ENCODE measurements at regions not wholly inside any gene's neighbourhood (a gene's known extent, or its start where the extent isn't known, plus 50 kb on each side); places are given as distances from the start of the nearest gene placed in this dataset.

DNA sequence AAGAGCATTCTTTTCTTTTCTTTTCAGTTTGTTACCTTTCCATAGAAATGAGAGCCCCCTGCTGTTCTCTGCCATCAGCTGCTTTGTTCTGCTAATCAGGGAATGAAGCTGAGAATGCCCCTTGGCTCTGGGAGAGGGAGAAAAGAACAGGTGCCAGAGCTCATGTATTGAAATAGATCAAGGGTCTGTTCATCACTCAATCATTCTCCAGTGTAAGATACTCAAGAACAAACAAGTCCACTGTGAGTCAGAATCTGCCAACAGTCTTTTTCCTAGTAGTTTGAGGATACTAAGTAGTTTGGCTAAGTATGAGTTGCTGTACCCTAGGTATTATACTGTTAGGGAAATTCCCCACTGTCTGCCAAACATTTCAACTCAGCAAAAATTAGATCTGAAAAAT lies 144.3 kb downstream of the RTL3 start (continued):
- TF ChIP-seq FOXP4 (CRISPR knock-in tag; IDR thresholded peaks at IDR 0.05; ENCODE audit: borderline replicate concordance) (no peak), MTA2 (IDR thresholded peaks at IDR 0.05; ENCODE audit: low read depth) (no peak), MAZ (CRISPR knock-in tag; conservative IDR thresholded peaks at IDR 0.05 in 1 of 2, IDR thresholded peaks at IDR 0.05 in 1 of 2) (no peak)
- TF ChIP-seq, protein P1, sequence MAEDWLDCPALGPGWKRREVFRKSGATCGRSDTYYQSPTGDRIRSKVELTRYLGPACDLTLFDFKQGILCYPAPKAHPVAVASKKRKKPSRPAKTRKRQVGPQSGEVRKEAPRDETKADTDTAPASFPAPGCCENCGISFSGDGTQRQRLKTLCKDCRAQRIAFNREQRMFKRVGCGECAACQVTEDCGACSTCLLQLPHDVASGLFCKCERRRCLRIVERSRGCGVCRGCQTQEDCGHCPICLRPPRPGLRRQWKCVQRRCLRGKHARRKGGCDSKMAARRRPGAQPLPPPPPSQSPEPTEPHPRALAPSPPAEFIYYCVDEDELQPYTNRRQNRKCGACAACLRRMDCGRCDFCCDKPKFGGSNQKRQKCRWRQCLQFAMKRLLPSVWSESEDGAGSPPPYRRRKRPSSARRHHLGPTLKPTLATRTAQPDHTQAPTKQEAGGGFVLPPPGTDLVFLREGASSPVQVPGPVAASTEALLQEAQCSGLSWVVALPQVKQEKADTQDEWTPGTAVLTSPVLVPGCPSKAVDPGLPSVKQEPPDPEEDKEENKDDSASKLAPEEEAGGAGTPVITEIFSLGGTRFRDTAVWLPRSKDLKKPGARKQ (CRISPR knock-in tag; IDR thresholded peaks at IDR 0.05), result no peak

- no peaks in the 10 kb centered on the region for H3K9me3 ChIP-seq (replicated peaks; ENCODE audit: control insufficient read depth, insufficient read depth, low read depth, low read length)
- no peaks in the 10 kb centered on the region for H3K36me3 ChIP-seq (ENCODE audit: control insufficient read depth, insufficient read depth, low read length)
- no peak overlapping the region for H3K27ac ChIP-seq (ENCODE audit: extremely low read depth, low read depth, low read length)
- H2AFZ ChIP-seq (ENCODE audit: low read depth, low read length), result no peak overlapping the region
- WGBS (ENCODE audit: insufficient coverage, low coverage, missing lambda C conversion rate), result 0% methylated on average over 5 of the region's 5 CpGs
- H3K27me3 ChIP-seq (ENCODE audit: control insufficient read depth in 2 of 2, insufficient read depth in 2 of 2, low read length in 2 of 2), result no peaks in the 10 kb centered on the region
- no peak overlapping the region for H3K9ac ChIP-seq (ENCODE audit: insufficient read depth in 1 of 2, low read depth in 2 of 2, low read length in 2 of 2)
- H3K79me2 ChIP-seq (ENCODE audit: control insufficient read depth, insufficient read depth, low read length), result no peaks in the 10 kb centered on the region
- in situ Hi-C loops (cut with MboI) (no loop called here), intact Hi-C loops (cut with micrococcal nuclease) (no loop called here)
- no peak for FAIRE-seq
- no peak overlapping the region for H3K4me2 ChIP-seq (ENCODE audit: insufficient read depth, low read length)
- no peak for DNase-seq (ENCODE audit: extremely low read depth in 1 of 4, low spot score in 3 of 4)
- H3K4me1 ChIP-seq (replicated peaks in 1 of 2; ENCODE audit: control insufficient read depth in 2 of 2, insufficient read depth in 2 of 2, low read length in 2 of 2), result no peaks in the 10 kb centered on the region
- H3K9me1 ChIP-seq (ENCODE audit: control insufficient read depth, insufficient read depth, low read length), result no peaks in the 10 kb centered on the region
- no peak overlapping the region for H3K4me3 ChIP-seq
- TF ChIP-seq KLF10 (CRISPR knock-in tag; IDR thresholded peaks at IDR 0.05) (no peak), ZNF384 (IDR thresholded peaks at IDR 0.05; ENCODE audit: low read depth, low read length) (no peak), ZNF431 (CRISPR knock-in tag; IDR thresholded peaks at IDR 0.05) (no peak), ARNT (IDR thresholded peaks at IDR 0.05) (no peak), ZNF175 (CRISPR knock-in tag; IDR thresholded peaks at IDR 0.05; ENCODE audit: low read depth) (no peak), TBL1XR1 (IDR thresholded peaks at IDR 0.05; ENCODE audit: low read length in 2 of 2) (no peak), ZNF436 (CRISPR knock-in tag; IDR thresholded peaks at IDR 0.05) (no peak), KDM2B (CRISPR knock-in tag; IDR thresholded peaks at IDR 0.05) (no peak)
- TF ChIP-seq, protein P2, sequence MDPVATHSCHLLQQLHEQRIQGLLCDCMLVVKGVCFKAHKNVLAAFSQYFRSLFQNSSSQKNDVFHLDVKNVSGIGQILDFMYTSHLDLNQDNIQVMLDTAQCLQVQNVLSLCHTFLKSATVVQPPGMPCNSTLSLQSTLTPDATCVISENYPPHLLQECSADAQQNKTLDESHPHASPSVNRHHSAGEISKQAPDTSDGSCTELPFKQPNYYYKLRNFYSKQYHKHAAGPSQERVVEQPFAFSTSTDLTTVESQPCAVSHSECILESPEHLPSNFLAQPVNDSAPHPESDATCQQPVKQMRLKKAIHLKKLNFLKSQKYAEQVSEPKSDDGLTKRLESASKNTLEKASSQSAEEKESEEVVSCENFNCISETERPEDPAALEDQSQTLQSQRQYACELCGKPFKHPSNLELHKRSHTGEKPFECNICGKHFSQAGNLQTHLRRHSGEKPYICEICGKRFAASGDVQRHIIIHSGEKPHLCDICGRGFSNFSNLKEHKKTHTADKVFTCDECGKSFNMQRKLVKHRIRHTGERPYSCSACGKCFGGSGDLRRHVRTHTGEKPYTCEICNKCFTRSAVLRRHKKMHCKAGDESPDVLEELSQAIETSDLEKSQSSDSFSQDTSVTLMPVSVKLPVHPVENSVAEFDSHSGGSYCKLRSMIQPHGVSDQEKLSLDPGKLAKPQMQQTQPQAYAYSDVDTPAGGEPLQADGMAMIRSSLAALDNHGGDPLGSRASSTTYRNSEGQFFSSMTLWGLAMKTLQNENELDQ (CRISPR knock-in tag; IDR thresholded peaks at IDR 0.05; ENCODE audit: borderline replicate concordance), result no peak
- TF ChIP-seq, protein P3, sequence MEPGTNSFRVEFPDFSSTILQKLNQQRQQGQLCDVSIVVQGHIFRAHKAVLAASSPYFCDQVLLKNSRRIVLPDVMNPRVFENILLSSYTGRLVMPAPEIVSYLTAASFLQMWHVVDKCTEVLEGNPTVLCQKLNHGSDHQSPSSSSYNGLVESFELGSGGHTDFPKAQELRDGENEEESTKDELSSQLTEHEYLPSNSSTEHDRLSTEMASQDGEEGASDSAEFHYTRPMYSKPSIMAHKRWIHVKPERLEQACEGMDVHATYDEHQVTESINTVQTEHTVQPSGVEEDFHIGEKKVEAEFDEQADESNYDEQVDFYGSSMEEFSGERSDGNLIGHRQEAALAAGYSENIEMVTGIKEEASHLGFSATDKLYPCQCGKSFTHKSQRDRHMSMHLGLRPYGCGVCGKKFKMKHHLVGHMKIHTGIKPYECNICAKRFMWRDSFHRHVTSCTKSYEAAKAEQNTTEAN (CRISPR knock-in tag; IDR thresholded peaks at IDR 0.05), result no peak
- no TSS peak for BruUV-seq (replicated peaks)
- no peaks in the 10 kb centered on the region for H4K20me1 ChIP-seq (replicated peaks; ENCODE audit: control insufficient read depth, insufficient read depth, low read length)
- POLR2A ChIA-PET, result no interaction called here
- CTCF ChIA-PET (ENCODE audit: low intra/inter-chr PET ratio), result no interaction called here
- no peak for ATAC-seq
Observed at GRCh38 chrX:78513971-78514738, 145.0 kb downstream of the RTL3 start.

Data from K562 (cell line).